Spleen (tissue), 7 donors: ENCODE measurements at regions not wholly inside any gene's neighbourhood (a gene's known extent, or its start where the extent isn't known, plus 50 kb on each side); places are given as distances from the start of the nearest gene placed in this dataset.

Experiments used
- POLR2A ChIP-seq, 3 donors: fragments of 450-650 bp; IDR thresholded peaks; one replicate each; pipeline ENCODE4 v1.5.1; 2017; ENCODE audit warnings: antibody characterized with exemption in 3 of 3, mild to moderate bottlenecking in 1 of 3
- POLR2AphosphoS5 ChIP-seq, 3 donors: sonication (generic); formaldehyde crosslinking; IDR thresholded peaks; one replicate each; pipeline ENCODE4 v1.5.1; 2017; ENCODE audit warnings: antibody characterized with exemption in 3 of 3
- TF ChIP-seq, protein P1 (sequence below), 11 experiments: fragments of 200-600 bp in 7 of 11; fragments of 450-650 bp in 4 of 11; sonication (generic) in 4 of 11; IDR thresholded peaks in 8 of 11; conservative IDR thresholded peaks in 3 of 11; 1 replicate in 7 of 11; 2 replicates in 4 of 11; pipeline versions ENCODE4 v1.4.0 to v1.8.0; 2016 to 2021; ENCODE audit warnings: antibody characterized with exemption in 11 of 11, inconsistent platforms in 4 of 11, mild to moderate bottlenecking in 1 of 11
- donor health status: DM: no; HTN: no; CAD: no; lungs with moderate emphysema.
- donor health status: DM: no; HTN: no; CAD: no.
- donor health status: DM: no; HTN: no; CAD: no.

DNA sequence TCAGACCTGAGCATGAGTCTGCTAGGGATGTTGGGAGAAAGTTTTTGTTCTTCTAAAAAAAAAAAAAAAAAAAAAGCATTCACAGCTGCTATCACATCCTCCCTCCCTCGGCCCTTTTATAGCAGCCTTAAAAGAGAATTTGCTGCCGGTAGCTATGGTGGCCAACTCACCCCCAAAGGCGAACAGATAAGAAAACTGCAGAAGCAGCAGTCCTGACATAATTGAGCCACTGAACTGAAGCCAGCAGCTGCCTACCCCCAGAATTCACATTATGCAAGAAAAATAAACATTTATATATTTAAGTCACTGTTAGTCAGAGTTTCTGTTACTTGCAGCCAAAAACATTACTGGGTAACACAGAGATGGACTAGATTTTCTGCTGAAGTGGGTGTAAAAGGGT, 124.3 kb upstream of the SMARCA2 start:
- TF ChIP-seq POLR2A (IDR thresholded peaks at IDR 0.05) (no peak), POLR2AphosphoS5 (IDR thresholded peaks at IDR 0.05) (no peak)
- TF ChIP-seq, protein P1, sequence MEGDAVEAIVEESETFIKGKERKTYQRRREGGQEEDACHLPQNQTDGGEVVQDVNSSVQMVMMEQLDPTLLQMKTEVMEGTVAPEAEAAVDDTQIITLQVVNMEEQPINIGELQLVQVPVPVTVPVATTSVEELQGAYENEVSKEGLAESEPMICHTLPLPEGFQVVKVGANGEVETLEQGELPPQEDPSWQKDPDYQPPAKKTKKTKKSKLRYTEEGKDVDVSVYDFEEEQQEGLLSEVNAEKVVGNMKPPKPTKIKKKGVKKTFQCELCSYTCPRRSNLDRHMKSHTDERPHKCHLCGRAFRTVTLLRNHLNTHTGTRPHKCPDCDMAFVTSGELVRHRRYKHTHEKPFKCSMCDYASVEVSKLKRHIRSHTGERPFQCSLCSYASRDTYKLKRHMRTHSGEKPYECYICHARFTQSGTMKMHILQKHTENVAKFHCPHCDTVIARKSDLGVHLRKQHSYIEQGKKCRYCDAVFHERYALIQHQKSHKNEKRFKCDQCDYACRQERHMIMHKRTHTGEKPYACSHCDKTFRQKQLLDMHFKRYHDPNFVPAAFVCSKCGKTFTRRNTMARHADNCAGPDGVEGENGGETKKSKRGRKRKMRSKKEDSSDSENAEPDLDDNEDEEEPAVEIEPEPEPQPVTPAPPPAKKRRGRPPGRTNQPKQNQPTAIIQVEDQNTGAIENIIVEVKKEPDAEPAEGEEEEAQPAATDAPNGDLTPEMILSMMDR (IDR thresholded peaks at IDR 0.05 in 8 of 11, conservative IDR thresholded peaks at IDR 0.05 in 3 of 11): no peak
